AG04450 (cell line): ENCODE measurements at regions not wholly inside any gene's neighbourhood (a gene's known extent, or its start where the extent isn't known, plus 50 kb on each side); places are given as distances from the start of the nearest gene placed in this dataset.
A peak's percentile ranks its signal among the peaks of the same experiment; 100 is the strongest.

Experiments
- CTCF ChIA-PET: fragments of 300-600, 350-600 bp; formaldehyde crosslinking; extraction: SDS; loops from one replicate; lab custom pipeline; 2022; ENCODE audit warnings: antibody characterized with exemption, inconsistent platforms; lab: Charles Lee
- POLR2A ChIA-PET: fragments of 350-600 bp; formaldehyde crosslinking; extraction: SDS; loops from one replicate; lab custom pipeline; 2021; ENCODE audit warnings: antibody characterized with exemption, inconsistent platforms; lab: Yijun Ruan, JAX
- DNase-seq: peaks from one replicate; pipeline ENCODE4 v3.0.0-alpha.2; 2011; ENCODE audit warnings: low read depth, low spot score
- H3K27ac ChIP-seq: one replicate; pipeline ENCODE4 v1.5.1; 2012; ENCODE audit warnings: low read depth, low read length, control low read depth
- H3K27me3 ChIP-seq: one replicate; pipeline ENCODE4 v1.6.0; 2012; ENCODE audit warnings: low read length; ENCODE audit not compliant: control insufficient read depth, insufficient read depth
- H3K4me3 ChIP-seq: 2 replicates; pipeline ENCODE4 v1.5.1; 2011; ENCODE audit warnings: mild to moderate bottlenecking, low read depth, low read length, control low read depth
- H3K9me3 ChIP-seq: 2 replicates; pipeline ENCODE4 v1.5.1; 2012; ENCODE audit warnings: low read length; ENCODE audit not compliant: control insufficient read depth, insufficient read depth
- TF ChIP-seq, protein P1 (sequence below): IDR thresholded peaks from 2 replicates; pipeline ENCODE4 v1.5.1; 2011; ENCODE audit warnings: low read depth, low read length, control low read depth, inconsistent platforms

DNA sequence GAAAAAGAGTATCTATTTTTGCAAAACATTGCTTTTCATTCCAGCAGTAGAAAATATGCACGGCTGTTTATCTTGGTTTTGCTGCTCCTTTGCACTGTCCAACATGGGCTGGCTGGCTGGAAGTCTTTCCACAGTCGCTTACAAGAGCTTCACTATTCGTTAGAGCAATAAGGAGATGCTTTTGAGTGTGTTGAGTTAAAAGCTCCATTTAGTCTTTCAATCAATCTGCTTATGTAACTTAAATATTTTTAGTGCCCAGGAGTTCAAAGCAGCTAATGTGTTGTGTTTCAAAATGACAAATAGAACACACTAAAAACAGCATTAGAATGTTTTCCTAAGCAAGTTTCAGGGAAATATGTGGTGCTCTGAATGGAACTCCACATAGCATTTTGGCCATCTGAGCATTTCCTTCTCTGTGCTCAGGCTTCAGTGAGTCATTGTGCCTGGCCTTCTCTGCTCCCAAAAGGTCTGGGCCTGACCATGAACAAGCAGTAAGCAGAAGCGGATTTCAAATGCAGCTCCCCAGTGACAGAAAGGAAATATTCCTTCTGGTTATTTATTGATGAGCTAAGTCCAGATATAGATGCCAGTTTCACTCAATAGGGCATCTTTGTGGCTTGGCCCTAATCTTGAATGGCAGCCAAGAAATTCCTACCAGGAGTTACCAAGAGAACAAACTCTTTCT, 580.3 kb downstream of the TENT5A start:
- CTCF ChIA-PET: interaction anchor here (0.6 kb wide), 2 partner anchors 197 to 1301 kb away, joined by 6 to 7 read pairs; no protein-coding TSS in a partner anchor
- H3K27ac ChIP-seq: no peak overlapping the region

DNA sequence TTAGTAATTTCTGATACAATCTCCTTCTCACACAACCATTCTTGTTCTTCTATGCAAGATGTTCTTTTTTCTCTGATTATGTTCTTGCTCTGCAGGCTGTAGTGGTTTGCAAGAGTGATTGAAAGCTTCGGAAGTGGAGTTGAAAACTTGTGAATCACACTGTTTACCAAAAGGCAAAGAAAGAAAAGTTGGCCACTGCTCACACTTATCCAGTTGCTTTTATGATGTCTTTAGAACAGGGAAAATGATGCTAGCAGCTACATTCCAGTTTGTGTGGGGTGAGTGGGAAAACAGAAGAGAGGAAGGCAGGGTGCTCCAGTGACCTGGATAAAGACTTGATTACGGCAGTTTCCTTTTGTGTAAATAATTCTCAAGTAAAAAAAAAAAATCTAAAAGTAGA, 583.3 kb downstream of the TENT5A start:
- CTCF ChIA-PET: no interaction called here
- POLR2A ChIA-PET: interaction anchor here (0.6 kb wide), 1 partner anchor 872 kb away, joined by 4 read pairs; no protein-coding TSS in a partner anchor

More for the DNA sequence above, 580.3 kb downstream of the TENT5A start:
- no peaks in the 10 kb centered on the region for H3K9me3 ChIP-seq
- H3K4me3 ChIP-seq: no peak overlapping the region
- no peaks in the 10 kb centered on the region for H3K27me3 ChIP-seq
- TF ChIP-seq, protein P1, sequence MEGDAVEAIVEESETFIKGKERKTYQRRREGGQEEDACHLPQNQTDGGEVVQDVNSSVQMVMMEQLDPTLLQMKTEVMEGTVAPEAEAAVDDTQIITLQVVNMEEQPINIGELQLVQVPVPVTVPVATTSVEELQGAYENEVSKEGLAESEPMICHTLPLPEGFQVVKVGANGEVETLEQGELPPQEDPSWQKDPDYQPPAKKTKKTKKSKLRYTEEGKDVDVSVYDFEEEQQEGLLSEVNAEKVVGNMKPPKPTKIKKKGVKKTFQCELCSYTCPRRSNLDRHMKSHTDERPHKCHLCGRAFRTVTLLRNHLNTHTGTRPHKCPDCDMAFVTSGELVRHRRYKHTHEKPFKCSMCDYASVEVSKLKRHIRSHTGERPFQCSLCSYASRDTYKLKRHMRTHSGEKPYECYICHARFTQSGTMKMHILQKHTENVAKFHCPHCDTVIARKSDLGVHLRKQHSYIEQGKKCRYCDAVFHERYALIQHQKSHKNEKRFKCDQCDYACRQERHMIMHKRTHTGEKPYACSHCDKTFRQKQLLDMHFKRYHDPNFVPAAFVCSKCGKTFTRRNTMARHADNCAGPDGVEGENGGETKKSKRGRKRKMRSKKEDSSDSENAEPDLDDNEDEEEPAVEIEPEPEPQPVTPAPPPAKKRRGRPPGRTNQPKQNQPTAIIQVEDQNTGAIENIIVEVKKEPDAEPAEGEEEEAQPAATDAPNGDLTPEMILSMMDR: no peak
- DNase-seq: peak; percentile 15
- POLR2A ChIA-PET: no interaction called here

DNA sequence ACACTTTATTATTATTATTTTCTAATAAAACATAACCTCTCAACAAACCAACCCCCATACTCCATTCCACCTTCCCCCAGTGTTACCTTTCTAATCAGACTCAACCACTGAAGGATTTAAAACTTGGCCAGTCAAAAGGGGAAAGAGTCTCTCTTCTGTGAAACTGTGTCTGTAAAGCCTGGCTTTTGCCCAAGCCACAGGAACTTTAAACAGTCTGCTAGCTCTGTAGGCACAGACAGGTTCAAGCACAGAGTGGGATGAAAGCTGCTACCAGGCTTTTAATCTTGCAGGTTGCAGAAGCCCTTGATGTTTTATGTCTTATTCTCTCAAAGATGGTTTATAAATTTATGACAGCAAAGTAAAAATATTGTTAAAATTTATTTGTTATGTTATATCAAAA, 585.7 kb downstream of the TENT5A start:
- POLR2A ChIA-PET: no interaction called here
- Histone ChIP-seq H3K27ac (no peak overlapping the region), H3K9me3 (no peaks in the 10 kb centered on the region), H3K4me3 (no peak overlapping the region), H3K27me3 (no peaks in the 10 kb centered on the region)
- DNase-seq: peak; percentile 29
- CTCF ChIA-PET: no interaction called here
- TF ChIP-seq, protein P1: no peak

More for the DNA sequence above, 583.3 kb downstream of the TENT5A start:
- DNase-seq: no peak
- TF ChIP-seq, protein P1: no peak
- Histone ChIP-seq H3K9me3 (no peaks in the 10 kb centered on the region), H3K27ac (no peak overlapping the region), H3K4me3 (no peak overlapping the region), H3K27me3 (no peaks in the 10 kb centered on the region)

DNA sequence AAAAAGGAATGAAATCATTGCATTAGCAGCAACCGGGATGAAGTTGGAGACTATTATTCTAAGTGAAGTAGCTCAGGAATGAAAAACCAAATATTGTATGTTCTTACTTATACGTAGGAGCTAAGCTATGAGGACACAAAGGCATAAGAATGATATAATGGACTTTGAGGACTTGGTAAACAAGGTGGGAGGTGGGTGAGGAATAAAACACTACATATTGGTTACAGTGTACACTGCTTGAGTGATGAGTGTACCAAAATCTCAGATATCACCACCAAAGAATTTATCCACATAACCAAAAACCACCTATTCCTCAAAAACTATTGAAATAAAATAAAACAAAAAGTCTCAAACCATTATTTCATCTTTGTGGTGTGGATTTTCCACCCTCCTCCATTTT, 593.5 kb downstream of the TENT5A start:
- Histone ChIP-seq H3K27me3 (no peaks in the 10 kb centered on the region), H3K9me3 (no peaks in the 10 kb centered on the region), H3K27ac (no peak overlapping the region), H3K4me3 (no peak overlapping the region)
- POLR2A ChIA-PET: no interaction called here
- no peak for DNase-seq
- CTCF ChIA-PET: no interaction called here
- TF ChIP-seq, protein P1: no peak

DNA sequence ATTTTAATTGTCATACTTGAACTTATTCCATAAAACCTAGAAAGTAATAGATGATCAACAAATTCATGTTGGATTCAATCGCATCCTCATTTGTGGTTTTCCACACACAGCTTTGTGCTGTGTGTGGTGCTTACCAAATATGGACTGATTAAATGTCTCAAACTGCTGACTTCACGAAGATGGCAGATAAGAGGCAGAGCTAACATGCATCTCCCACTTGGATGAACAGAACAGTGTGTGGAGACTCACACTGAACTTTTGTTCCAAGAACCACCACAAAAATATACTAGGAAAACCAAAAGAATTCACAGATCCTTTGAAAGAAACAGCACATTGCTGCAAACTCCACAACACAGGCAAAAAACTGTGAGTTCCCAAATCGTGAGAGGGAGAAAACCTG, 603.7 kb downstream of the TENT5A start:
- CTCF ChIA-PET: no interaction called here
- no peaks in the 10 kb centered on the region for H3K27me3 ChIP-seq
- H3K4me3 ChIP-seq: no peak overlapping the region
- no peak for DNase-seq
- POLR2A ChIA-PET: no interaction called here
- H3K27ac ChIP-seq: no peak overlapping the region
- TF ChIP-seq, protein P1: no peak
- H3K9me3 ChIP-seq: no peaks in the 10 kb centered on the region; the same call in 1 of the 2 replicates
